IMR-90 (cell line): ENCODE measurements at regions not wholly inside any gene's neighbourhood (a gene's known extent, or its start where the extent isn't known, plus 50 kb on each side); places are given as distances from the start of the nearest gene placed in this dataset.

ENCODE experiments used
- ATAC-seq: fragments of 200-7000 bp; cut with Tn5 transposase; 2 replicates; pipeline ENCODE4 v1.9.1; 2020; ENCODE audit warnings: low read depth, mild to moderate bottlenecking, moderate library complexity
- BruUV-seq: library from RNA; stranded (reverse); fragments of 400-500 nt; replicated peaks from 2 replicates; lab custom pipeline; 2021; lab: Mats Ljungman, UMichigan
- CTCF ChIA-PET: fragments of 300-600 bp; formaldehyde crosslinking; extraction: SDS; loops from one replicate; lab custom pipeline; 2021; ENCODE audit warnings: antibody characterized with exemption; lab: Yijun Ruan, JAX
- POLR2A ChIA-PET: fragments of 300-600 bp; sonication (Branson Sonifier 250); formaldehyde crosslinking; loops from one replicate; lab custom pipeline; 2022; ENCODE audit warnings: antibody characterized with exemption; ENCODE audit not compliant: unreplicated experiment; lab: Charles Lee
- DNase-seq: peaks from one replicate; pipeline ENCODE4 v3.0.0; 2013
- H2AFZ ChIP-seq: replicated peaks from 2 replicates; pipeline ENCODE3; 2013; ENCODE audit warnings: low read length, mild to moderate bottlenecking; ENCODE audit not compliant: poor library complexity
- H2AK5ac ChIP-seq: 2 replicates; pipeline ENCODE4 v1.6.1; 2013; ENCODE audit warnings: low read depth, low read length, inconsistent platforms
- H2AK9ac ChIP-seq: replicated peaks from 2 replicates; pipeline ENCODE3; 2013; ENCODE audit warnings: mild to moderate bottlenecking, low read depth, low read length, moderate library complexity; ENCODE audit not compliant: poor library complexity
- H2BK120ac ChIP-seq: 2 replicates; pipeline ENCODE4 v1.6.1; 2013; ENCODE audit warnings: low read depth, low read length, inconsistent platforms
- H2BK15ac ChIP-seq: 3 replicates; pipeline ENCODE4 v1.6.1; 2013; ENCODE audit warnings: low read depth, low read length, inconsistent platforms
- H2BK20ac ChIP-seq: 2 replicates; pipeline ENCODE4 v1.6.1; 2013; ENCODE audit warnings: low read depth, mild to moderate bottlenecking, inconsistent platforms, low read length, moderate library complexity
- H2BK5ac ChIP-seq: 2 replicates; pipeline ENCODE4 v1.6.1; 2013; ENCODE audit warnings: mild to moderate bottlenecking, low read depth, low read length, inconsistent platforms; ENCODE audit not compliant: poor library complexity, severe bottlenecking
- H3K14ac ChIP-seq: replicated peaks from 2 replicates; pipeline ENCODE4 v1.6.1; 2013; ENCODE audit warnings: low read depth, low read length, inconsistent platforms
- H3K18ac ChIP-seq: 2 replicates; pipeline ENCODE4 v1.6.1; 2013; ENCODE audit warnings: low read depth, low read length, control low read depth
- H3K23ac ChIP-seq: 2 replicates; pipeline ENCODE4 v1.6.1; 2013; ENCODE audit warnings: low read depth, low read length, inconsistent platforms
- H3K27ac ChIP-seq: 2 replicates; pipeline ENCODE4 v1.5.1; 2013; ENCODE audit warnings: mild to moderate bottlenecking, control low read depth, low read length; ENCODE audit not compliant: insufficient read depth
- H3K27me3 ChIP-seq: 2 replicates; pipeline ENCODE4 v1.6.1; 2013; ENCODE audit warnings: low read length; ENCODE audit not compliant: control insufficient read depth, insufficient read depth
- H3K36me3 ChIP-seq: 2 replicates; pipeline ENCODE4 v1.6.1; 2013; ENCODE audit warnings: low read length, mixed read lengths; ENCODE audit not compliant: control insufficient read depth, insufficient read depth
- H3K4ac ChIP-seq: 2 replicates; pipeline ENCODE4 v1.6.1; 2013; ENCODE audit warnings: low read depth, low read length, inconsistent platforms
- H3K4me1 ChIP-seq: 2 replicates; pipeline ENCODE4 v1.6.1; 2013; ENCODE audit warnings: low read length, mixed read lengths; ENCODE audit not compliant: control insufficient read depth, insufficient read depth
- H3K4me2 ChIP-seq: 2 replicates; pipeline ENCODE4 v1.6.1; 2013; ENCODE audit warnings: low read depth, mild to moderate bottlenecking, control low read depth, low read length, moderate library complexity
- H3K4me3 ChIP-seq: 2 replicates; pipeline ENCODE4 v1.5.1; 2013; ENCODE audit warnings: low read depth, mild to moderate bottlenecking, control low read depth, low read length, moderate library complexity; ENCODE audit not compliant: insufficient read depth
- H3K56ac ChIP-seq: 2 replicates; pipeline ENCODE4 v1.6.1; 2013; ENCODE audit warnings: low read length, inconsistent platforms; ENCODE audit not compliant: insufficient read depth; ENCODE audit errors: extremely low read depth
- H3K79me1 ChIP-seq, 2 experiments: 2 replicates each; pipeline ENCODE4 v1.6.1; 2013; ENCODE audit warnings: low read length in 2 of 2, inconsistent platforms in 1 of 2, low read depth in 1 of 2
- H3K9ac ChIP-seq: 2 replicates; pipeline ENCODE4 v1.6.1; 2013; ENCODE audit warnings: low read depth, low read length, control low read depth
- H3K9me1 ChIP-seq: 2 replicates; pipeline ENCODE4 v1.6.1; 2013; ENCODE audit warnings: low read length, inconsistent platforms; ENCODE audit not compliant: insufficient read depth
- H3K9me3 ChIP-seq: 2 replicates; pipeline ENCODE4 v1.6.1; 2013; ENCODE audit warnings: low read length; ENCODE audit not compliant: control insufficient read depth, insufficient read depth
- H4K20me1 ChIP-seq: 2 replicates; pipeline ENCODE4 v1.6.1; 2013; ENCODE audit warnings: low read length, inconsistent platforms; ENCODE audit not compliant: insufficient read depth
- H4K5ac ChIP-seq: 2 replicates; pipeline ENCODE4 v1.6.1; 2013; ENCODE audit warnings: mild to moderate bottlenecking, low read depth, low read length, control low read depth
- H4K8ac ChIP-seq, 2 experiments: 2 replicates each; pipeline ENCODE4 v1.6.1; 2013; ENCODE audit warnings: low read depth in 2 of 2, low read length in 2 of 2, control low read depth in 1 of 2, inconsistent platforms in 1 of 2
- H4K91ac ChIP-seq: 2 replicates; pipeline ENCODE4 v1.6.1; 2013; ENCODE audit warnings: low read depth, low read length, inconsistent platforms; ENCODE audit not compliant: insufficient read depth
- CHD1 ChIP-seq: IDR thresholded peaks from 2 replicates; pipeline ENCODE4 v1.6.1; 2012; ENCODE audit warnings: low read depth, low read length, improper control_type of control experiment
- MAFK ChIP-seq: IDR thresholded peaks from 2 replicates; pipeline ENCODE4 v1.6.1; 2012; ENCODE audit warnings: low read depth, low read length, improper control_type of control experiment
- MXI1 ChIP-seq: IDR thresholded peaks from 2 replicates; pipeline ENCODE4 v1.6.1; 2012; ENCODE audit warnings: low read depth, mild to moderate bottlenecking, low read length, moderate library complexity, borderline replicate concordance
- NFE2L2 ChIP-seq: fragments of 150-350 bp; IDR thresholded peaks from 2 replicates; pipeline ENCODE4 v1.6.1; 2016; ENCODE audit warnings: low read depth, mild to moderate bottlenecking, low read length
- RCOR1 ChIP-seq: IDR thresholded peaks from 2 replicates; pipeline ENCODE4 v1.6.1; 2012; ENCODE audit warnings: mild to moderate bottlenecking, low read length, improper control_type of control experiment; ENCODE audit not compliant: insufficient replicate concordance
- RFX5 ChIP-seq: IDR thresholded peaks from 2 replicates; pipeline ENCODE4 v1.8.0; 2012; ENCODE audit warnings: low read depth, mild to moderate bottlenecking, low read length, moderate library complexity
- SMC3 ChIP-seq: fragments of 150-350 bp; IDR thresholded peaks from 2 replicates; pipeline ENCODE4 v1.6.1; 2016; ENCODE audit warnings: low read depth, mild to moderate bottlenecking, antibody characterized with exemption, low read length, moderate library complexity
- WGBS, 2 experiments: methylation state at CpG; one replicate each; pipeline versions ENCODE4 v1.1.5 to v1.1.7; 2013; ENCODE audit warnings: missing lambda C conversion rate in 2 of 2; ENCODE audit not compliant: insufficient read length in 1 of 2; ENCODE audit errors: extremely low coverage in 2 of 2; 5-methylcytosine and 5-hydroxymethylcytosine counted together
- dilution Hi-C: fragments of 300-500 bp; cut with HindIII; formaldehyde crosslinking; loops from one replicate; pipeline ENCODE4 v1.14.3; 2018; ENCODE audit warnings: low sequenced_read_pairs; ENCODE audit not compliant: unreplicated experiment
- in situ Hi-C: fragments of 300-500 bp; cut with MboI; formaldehyde crosslinking; loops from 3 replicates; pipeline ENCODE4 v1.14.3; 2019; ENCODE audit warnings: low sequenced_read_pairs, inconsistent platforms, mixed read lengths
- intact Hi-C: fragments of 100-400 bp; cut with micrococcal nuclease; formaldehyde crosslinking; loops from 2 replicates; pipeline ENCODE4 v1.10.0; 2022
- TF ChIP-seq, protein P1 (sequence below): conservative IDR thresholded peaks from 2 replicates; pipeline ENCODE4 v1.5.1; 2012; ENCODE audit warnings: mild to moderate bottlenecking, low read depth, low read length, improper control_type of control experiment

DNA sequence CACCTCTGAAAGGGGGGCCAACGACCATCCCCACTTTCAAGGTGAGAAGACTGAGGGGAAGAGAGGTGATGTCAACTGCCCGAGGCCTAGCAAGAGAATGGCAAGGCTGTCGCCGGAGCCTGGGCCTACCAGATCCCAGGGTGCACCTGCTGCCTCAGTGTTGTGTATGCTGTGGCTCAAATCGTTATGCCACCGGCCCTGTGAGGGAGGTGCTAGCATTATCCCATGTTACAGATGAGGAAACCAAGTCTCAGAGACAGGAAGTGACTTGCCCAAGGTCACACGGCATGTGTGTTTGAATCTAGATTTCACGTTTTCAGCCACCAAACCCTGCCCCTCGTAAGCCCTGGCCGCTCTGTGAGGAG, 152.5 kb downstream of the CEBPB start:
- no peak overlapping the region for H3K4me2 ChIP-seq
- H3K9ac ChIP-seq, result no peak overlapping the region
- H4K91ac ChIP-seq, result no peak overlapping the region
- peaks cover 0 to 9% of the 10 kb centered on the region in 2 experiments; a peak in 2 of 4 replicates for H3K79me1 ChIP-seq
- H3K4me3 ChIP-seq, result no peak overlapping the region
- H2BK15ac ChIP-seq, result 0 out of 3 replicates have a peak overlapping the region, but pooled peaks have one; percentile 49
- ChIA-PET POLR2A (no interaction called here), CTCF (no interaction called here)
- H2AK5ac ChIP-seq, result peak overlapping the region; percentile 72
- H3K4ac ChIP-seq, result peak overlapping the region; percentile 46
- no peak overlapping the region for H3K14ac ChIP-seq
- intact Hi-C loops, result no loop called here
- H3K9me3 ChIP-seq, result no peaks in the 10 kb centered on the region
- ATAC-seq (no peak), DNase-seq (no peak)
- no peaks in the 10 kb centered on the region for H3K27me3 ChIP-seq
- dilution Hi-C loops, result no loop called here
- H3K4me1 ChIP-seq, result peaks cover 26% of the 10 kb centered on the region
- no peak overlapping the region for H3K23ac ChIP-seq
- H4K5ac ChIP-seq, result no peak overlapping the region
- no peak overlapping the region for H2AFZ ChIP-seq
- no CpG with 5 or more reads among the region's 10 CpGs for WGBS, 2 experiments
- H3K18ac ChIP-seq, result no peak overlapping the region
- no peaks in the 10 kb centered on the region; the same call in 1 of the 2 replicates for H4K20me1 ChIP-seq
- H2BK20ac ChIP-seq, result no peak overlapping the region
- TF ChIP-seq, protein P1, sequence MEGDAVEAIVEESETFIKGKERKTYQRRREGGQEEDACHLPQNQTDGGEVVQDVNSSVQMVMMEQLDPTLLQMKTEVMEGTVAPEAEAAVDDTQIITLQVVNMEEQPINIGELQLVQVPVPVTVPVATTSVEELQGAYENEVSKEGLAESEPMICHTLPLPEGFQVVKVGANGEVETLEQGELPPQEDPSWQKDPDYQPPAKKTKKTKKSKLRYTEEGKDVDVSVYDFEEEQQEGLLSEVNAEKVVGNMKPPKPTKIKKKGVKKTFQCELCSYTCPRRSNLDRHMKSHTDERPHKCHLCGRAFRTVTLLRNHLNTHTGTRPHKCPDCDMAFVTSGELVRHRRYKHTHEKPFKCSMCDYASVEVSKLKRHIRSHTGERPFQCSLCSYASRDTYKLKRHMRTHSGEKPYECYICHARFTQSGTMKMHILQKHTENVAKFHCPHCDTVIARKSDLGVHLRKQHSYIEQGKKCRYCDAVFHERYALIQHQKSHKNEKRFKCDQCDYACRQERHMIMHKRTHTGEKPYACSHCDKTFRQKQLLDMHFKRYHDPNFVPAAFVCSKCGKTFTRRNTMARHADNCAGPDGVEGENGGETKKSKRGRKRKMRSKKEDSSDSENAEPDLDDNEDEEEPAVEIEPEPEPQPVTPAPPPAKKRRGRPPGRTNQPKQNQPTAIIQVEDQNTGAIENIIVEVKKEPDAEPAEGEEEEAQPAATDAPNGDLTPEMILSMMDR, result no peak
- TF ChIP-seq MXI1 (no peak), SMC3 (no peak), RFX5 (no peak), NFE2L2 (no peak), CHD1 (no peak), MAFK (no peak), RCOR1 (no peak)
- no peak overlapping the region for H4K8ac ChIP-seq
- H2BK5ac ChIP-seq, result no peak overlapping the region
- no peaks in the 10 kb centered on the region for H3K36me3 ChIP-seq
- in situ Hi-C loops, result no loop called here
- H3K9me1 ChIP-seq, result peaks cover 22% of the 10 kb centered on the region
- no peak overlapping the region for H3K56ac ChIP-seq
- BruUV-seq, result no TSS peak
- H3K27ac ChIP-seq, result no peak overlapping the region
- 0 out of 2 replicates have a peak overlapping the region, but pooled peaks have one; percentile 14 for H2BK120ac ChIP-seq
- peak overlapping the region; percentile 19 for H2AK9ac ChIP-seq
